Astrocyte of the spinal cord (primary cell): ENCODE measurements at regions not wholly inside any gene's neighbourhood (a gene's known extent, or its start where the extent isn't known, plus 50 kb on each side); places are given as distances from the start of the nearest gene placed in this dataset.

ENCODE experiments used
- DNase-seq: peaks from one replicate; pipeline ENCODE4 v3.0.0; 2011; ENCODE audit warnings: low read depth, low spot score
- H3K4me3 ChIP-seq: 2 replicates; pipeline ENCODE4 v1.5.1; 2011; ENCODE audit warnings: low read depth, mild to moderate bottlenecking, low read length, moderate library complexity
- CTCF ChIP-seq: IDR thresholded peaks from 2 replicates; pipeline ENCODE4 v1.5.1; 2012; ENCODE audit warnings: low read depth, mild to moderate bottlenecking, low read length, inconsistent platforms
- in situ Hi-C: cut with HindIII; loops from 2 replicates; pipeline ENCODE4 v1.10.0; 2017; ENCODE audit warnings: low sequenced_read_pairs

- no peak overlapping the region for H3K4me3 ChIP-seq
- TF ChIP-seq CTCF = no peak
- in situ Hi-C loops = no loop called here
- no peak for DNase-seq
These were observed 106.8 kb downstream of the HNRNPLL start for GRCh38 chr2:38495880-38496279.

- in situ Hi-C loops = no loop called here
- no peak for DNase-seq
- TF ChIP-seq CTCF = no peak
- no peak overlapping the region for H3K4me3 ChIP-seq
These were observed 108.3 kb downstream of the HNRNPLL start for GRCh38 chr2:38494394-38494793.

GRCh38 chr2:38492042-38492615 lies 110.6 kb downstream of the HNRNPLL start:
- TF ChIP-seq CTCF = no peak

GRCh38 chr2:38491436-38491835 lies 111.3 kb downstream of the HNRNPLL start:
- in situ Hi-C loops = no loop called here
- no peak for TF ChIP-seq CTCF
- no peak for DNase-seq
- no peak overlapping the region for H3K4me3 ChIP-seq

More at GRCh38 chr2:38492042-38492615, 110.6 kb downstream of the HNRNPLL start:
- no peak for DNase-seq
- in situ Hi-C loops = no loop called here
- no peak overlapping the region for H3K4me3 ChIP-seq

GRCh38 chr2:38489846-38490245 lies 112.8 kb upstream of the ATL2 start:
- no peak overlapping the region for H3K4me3 ChIP-seq
- in situ Hi-C loops = no loop called here
- no peak for DNase-seq
- TF ChIP-seq CTCF = no peak

GRCh38 chr2:38487852-38488251 lies 110.8 kb upstream of the ATL2 start:
- TF ChIP-seq CTCF = no peak
- in situ Hi-C loops = no loop called here
- H3K4me3 ChIP-seq = no peak overlapping the region
- no peak for DNase-seq
